ENCODE measurements at regions not wholly inside any gene's neighbourhood (a gene's known extent, or its start where the extent isn't known, plus 50 kb on each side); places are given as distances from the start of the nearest gene placed in this dataset.

- Histone ChIP-seq H4K20me1 (ENCODE audit: control insufficient read depth, insufficient read depth, low read depth, low read length) (no peaks in the 10 kb centered on the region), H3K9me2 (replicated peaks; ENCODE audit: control insufficient read depth, low read length) (no peaks in the 10 kb centered on the region), H3K9me3 (ENCODE audit: control insufficient read depth, insufficient read depth, low read length) (no peaks in the 10 kb centered on the region), H3F3A (ENCODE audit: control insufficient read depth, insufficient read depth) (peaks cover 57% of the 10 kb centered on the region), H3K79me2 (ENCODE audit: control insufficient read depth, low read length) (no peaks in the 10 kb centered on the region), H3K4me2 (ENCODE audit: low read length) (peak overlapping the region; percentile 95), H3K4me1 (ENCODE audit: control insufficient read depth, low read length) (peaks cover 98% of the 10 kb centered on the region), H3K36me3 (ENCODE audit: control insufficient read depth, low read length) (no peaks in the 10 kb centered on the region; the same call in 1 of the 2 replicates), H3K27me3 (ENCODE audit: control insufficient read depth, low read length) (no peaks in the 10 kb centered on the region), H3K27ac (ENCODE audit: low read depth, low read length) (peak overlapping the region; percentile 95), H3K4me3 (ENCODE audit: low read length) (peak overlapping the region; percentile 64)
- no peak for TF ChIP-seq EZH2phosphoT487 (IDR thresholded peaks at IDR 0.05; ENCODE audit: borderline replicate concordance, low read length)
- TF ChIP-seq CTCF (IDR thresholded peaks at IDR 0.05; ENCODE audit: low read depth, low read length, poor library complexity, severe bottlenecking), result no peak
These were observed 67.2 kb downstream of the TEX35 start for GRCh38 chr1:178580096-178580495.

- Histone ChIP-seq H3K27me3 (ENCODE audit: control insufficient read depth, low read length) (no peaks in the 10 kb centered on the region), H4K20me1 (ENCODE audit: control insufficient read depth, insufficient read depth, low read depth, low read length) (no peaks in the 10 kb centered on the region), H3K4me2 (ENCODE audit: low read length) (peak overlapping the region; percentile 95), H3K9me3 (ENCODE audit: control insufficient read depth, insufficient read depth, low read length) (no peaks in the 10 kb centered on the region), H3K27ac (ENCODE audit: low read depth, low read length) (peak overlapping the region; percentile 95), H3K9me2 (replicated peaks; ENCODE audit: control insufficient read depth, low read length) (no peaks in the 10 kb centered on the region), H3K4me1 (ENCODE audit: control insufficient read depth, low read length) (peaks cover 98% of the 10 kb centered on the region), H3K4me3 (ENCODE audit: low read length) (peak overlapping the region; percentile 64), H3K79me2 (ENCODE audit: control insufficient read depth, low read length) (no peaks in the 10 kb centered on the region), H3F3A (ENCODE audit: control insufficient read depth, insufficient read depth) (peaks cover 59% of the 10 kb centered on the region), H3K36me3 (ENCODE audit: control insufficient read depth, low read length) (no peaks in the 10 kb centered on the region; the same call in 1 of the 2 replicates)
- TF ChIP-seq CTCF (IDR thresholded peaks at IDR 0.05; ENCODE audit: low read depth, low read length, poor library complexity, severe bottlenecking), result no peak
- TF ChIP-seq EZH2phosphoT487 (IDR thresholded peaks at IDR 0.05; ENCODE audit: borderline replicate concordance, low read length), result no peak
These were observed 68.0 kb downstream of the TEX35 start for GRCh38 chr1:178580876-178581275.

- Histone ChIP-seq H3K9me2 (replicated peaks; ENCODE audit: control insufficient read depth, low read length) (no peaks in the 10 kb centered on the region), H3K79me2 (ENCODE audit: control insufficient read depth, low read length) (no peaks in the 10 kb centered on the region), H3K9me3 (ENCODE audit: control insufficient read depth, insufficient read depth, low read length) (no peaks in the 10 kb centered on the region), H4K20me1 (ENCODE audit: control insufficient read depth, insufficient read depth, low read depth, low read length) (no peaks in the 10 kb centered on the region), H3K27ac (ENCODE audit: low read depth, low read length) (peak overlapping the region; percentile 95), H3K36me3 (ENCODE audit: control insufficient read depth, low read length) (no peaks in the 10 kb centered on the region; the same call in 1 of the 2 replicates), H3K4me3 (ENCODE audit: low read length) (peak overlapping the region; percentile 64), H3F3A (ENCODE audit: control insufficient read depth, insufficient read depth) (peaks cover 54% of the 10 kb centered on the region), H3K4me2 (ENCODE audit: low read length) (peak overlapping the region; percentile 95), H3K4me1 (ENCODE audit: control insufficient read depth, low read length) (peaks cover 93% of the 10 kb centered on the region), H3K27me3 (ENCODE audit: control insufficient read depth, low read length) (no peaks in the 10 kb centered on the region)
- TF ChIP-seq CTCF (IDR thresholded peaks at IDR 0.05; ENCODE audit: low read depth, low read length, poor library complexity, severe bottlenecking) (peak; percentile 20), EZH2phosphoT487 (IDR thresholded peaks at IDR 0.05; ENCODE audit: borderline replicate concordance, low read length) (no peak)
These were observed 68.7 kb downstream of the TEX35 start for GRCh38 chr1:178581351-178582303.
